Osteoblast (primary cell): ENCODE measurements at regions not wholly inside any gene's neighbourhood (a gene's known extent, or its start where the extent isn't known, plus 50 kb on each side); places are given as distances from the start of the nearest gene placed in this dataset.
A peak's percentile ranks its signal among the peaks of the same experiment; 100 is the strongest.

Source experiments
- DNase-seq: peaks from one replicate; pipeline ENCODE4 v3.0.0; 2011; ENCODE audit warnings: low spot score, mixed read lengths; ENCODE audit not compliant: insufficient read length; ENCODE audit errors: missing footprints
- H2AFZ ChIP-seq: 2 replicates; pipeline ENCODE4 v1.6.0; 2011; ENCODE audit warnings: mild to moderate bottlenecking, low read length
- H3K27ac ChIP-seq: 2 replicates; pipeline ENCODE4 v1.5.1; 2011; ENCODE audit warnings: mild to moderate bottlenecking, low read depth, low read length, moderate library complexity
- H3K27me3 ChIP-seq: 2 replicates; pipeline ENCODE4 v1.6.0; 2012; ENCODE audit warnings: mild to moderate bottlenecking, control low read depth, inconsistent platforms, low read length, moderate library complexity; ENCODE audit not compliant: insufficient read depth
- H3K36me3 ChIP-seq: 2 replicates; pipeline ENCODE4 v1.5.1; 2011; ENCODE audit warnings: mild to moderate bottlenecking, low read length, control low read depth, moderate library complexity; ENCODE audit not compliant: insufficient read depth
- H3K4me1 ChIP-seq: 2 replicates; pipeline ENCODE4 v1.5.1; 2011; ENCODE audit warnings: mild to moderate bottlenecking, low read length, control low read depth, moderate library complexity; ENCODE audit not compliant: insufficient read depth
- H3K4me2 ChIP-seq: 2 replicates; pipeline ENCODE4 v1.6.0; 2011; ENCODE audit warnings: mild to moderate bottlenecking, low read length; ENCODE audit not compliant: insufficient read depth
- H3K4me3 ChIP-seq: fragments of 200-600 bp; sonication (generic); 3 replicates; pipeline ENCODE4 v1.5.1; 2012; ENCODE audit warnings: mild to moderate bottlenecking, low read length, inconsistent platforms; ENCODE audit not compliant: insufficient read depth
- H3K79me2 ChIP-seq: 2 replicates; pipeline ENCODE4 v1.6.0; 2012; ENCODE audit warnings: mild to moderate bottlenecking, low read length, control low read depth, inconsistent platforms; ENCODE audit not compliant: insufficient read depth
- H3K9me3 ChIP-seq: 2 replicates; pipeline ENCODE4 v1.5.1; 2011; ENCODE audit warnings: low read depth, low read length, control low read depth
- H4K20me1 ChIP-seq: 2 replicates; pipeline ENCODE4 v1.6.0; 2012; ENCODE audit warnings: mild to moderate bottlenecking, low read length, control low read depth; ENCODE audit not compliant: insufficient read depth
- CTCF ChIP-seq: IDR thresholded peaks from 2 replicates; pipeline ENCODE4 v1.5.1; 2011; ENCODE audit warnings: mild to moderate bottlenecking, low read depth, low read length, moderate library complexity; ENCODE audit errors: extremely low read depth

GRCh38 chr13:38283346-38283745 lies 66.3 kb upstream of the UFM1 start:
- no peaks in the 10 kb centered on the region for H3K36me3 ChIP-seq
- H3K4me2 ChIP-seq, result no peak overlapping the region
- H3K9me3 ChIP-seq, result no peaks in the 10 kb centered on the region
- H4K20me1 ChIP-seq, result no peaks in the 10 kb centered on the region
- no peak overlapping the region for H3K27ac ChIP-seq
- H3K27me3 ChIP-seq, result no peaks in the 10 kb centered on the region
- DNase-seq, result no peak
- no peaks in the 10 kb centered on the region for H3K4me1 ChIP-seq
- no peak for TF ChIP-seq CTCF
- H2AFZ ChIP-seq, result no peak overlapping the region
- H3K4me3 ChIP-seq, result no peak overlapping the region
- H3K79me2 ChIP-seq, result no peaks in the 10 kb centered on the region

- Histone ChIP-seq H3K4me3 (no peak overlapping the region), H4K20me1 (no peaks in the 10 kb centered on the region)
- no peak for TF ChIP-seq CTCF
Measured at GRCh38 chr13:38265132-38265497, 84.5 kb upstream of the UFM1 start.

GRCh38 chr13:38264363-38265131 lies 85.1 kb upstream of the UFM1 start:
- H3K79me2 ChIP-seq, result no peaks in the 10 kb centered on the region
- no peak for DNase-seq
- no peak overlapping the region for H3K4me3 ChIP-seq
- TF ChIP-seq CTCF, result no peak
- H3K36me3 ChIP-seq, result no peaks in the 10 kb centered on the region
- no peaks in the 10 kb centered on the region for H3K27me3 ChIP-seq
- H3K4me1 ChIP-seq, result no peaks in the 10 kb centered on the region
- no peak overlapping the region for H3K27ac ChIP-seq
- H3K9me3 ChIP-seq, result no peaks in the 10 kb centered on the region
- H4K20me1 ChIP-seq, result no peaks in the 10 kb centered on the region
- no peak overlapping the region for H3K4me2 ChIP-seq
- H2AFZ ChIP-seq, result no peak overlapping the region

More at GRCh38 chr13:38265132-38265497, 84.5 kb upstream of the UFM1 start:
- Histone ChIP-seq H3K27me3 (no peaks in the 10 kb centered on the region), H3K36me3 (no peaks in the 10 kb centered on the region), H3K4me1 (no peaks in the 10 kb centered on the region), H3K4me2 (no peak overlapping the region), H3K79me2 (no peaks in the 10 kb centered on the region), H3K9me3 (no peaks in the 10 kb centered on the region), H2AFZ (no peak overlapping the region), H3K27ac (no peak overlapping the region)
- no peak for DNase-seq

- Histone ChIP-seq H4K20me1 (no peaks in the 10 kb centered on the region), H3K4me1 (no peaks in the 10 kb centered on the region), H3K4me2 (no peak overlapping the region), H3K4me3 (no peak overlapping the region), H3K9me3 (no peaks in the 10 kb centered on the region), H3K36me3 (no peaks in the 10 kb centered on the region), H3K27ac (no peak overlapping the region), H3K27me3 (no peaks in the 10 kb centered on the region), H2AFZ (no peak overlapping the region), H3K79me2 (no peaks in the 10 kb centered on the region)
- DNase-seq, result peak; percentile 30
- no peak for TF ChIP-seq CTCF
Measured at GRCh38 chr13:38262211-38262610, 87.4 kb upstream of the UFM1 start.
